GM23248 (cell line): ENCODE measurements at regions not wholly inside any gene's neighbourhood (a gene's known extent, or its start where the extent isn't known, plus 50 kb on each side); places are given as distances from the start of the nearest gene placed in this dataset. TPM values are rescaled to one million over a fixed set of nuclear protein-coding genes. Genes with fewer than 3 reads are reported as not detected.

Source experiments
- DNase-seq: peaks from one replicate; pipeline ENCODE4 v3.0.0-alpha.2; 2015
- H2AFZ ChIP-seq: fragments of 200-600 bp; sonication (generic); 2 replicates; pipeline ENCODE4 v1.6.1; 2016; ENCODE audit warnings: antibody characterized with exemption
- H3F3A ChIP-seq: fragments of 200-600 bp; sonication (generic); 2 replicates; pipeline ENCODE4 v1.6.1; 2016; ENCODE audit warnings: mild to moderate bottlenecking, antibody characterized with exemption, mixed run types; ENCODE audit not compliant: insufficient read depth
- H3K27ac ChIP-seq: fragments of 200-600 bp; sonication (generic); 2 replicates; pipeline ENCODE4 v1.5.1; 2016; ENCODE audit warnings: mild to moderate bottlenecking
- H3K27me3 ChIP-seq: fragments of 200-600 bp; sonication (generic); replicated peaks from 2 replicates; pipeline ENCODE4 v1.6.1; 2016; ENCODE audit warnings: mild to moderate bottlenecking; ENCODE audit not compliant: insufficient read depth
- H3K36me3 ChIP-seq: fragments of 200-600 bp; sonication (generic); 2 replicates; pipeline ENCODE4 v1.6.1; 2016; ENCODE audit warnings: low read depth, mild to moderate bottlenecking
- H3K4me1 ChIP-seq: fragments of 200-600 bp; sonication (generic); 2 replicates; pipeline ENCODE4 v1.6.1; 2016; ENCODE audit warnings: mild to moderate bottlenecking; ENCODE audit not compliant: insufficient read depth
- H3K4me2 ChIP-seq: fragments of 200-600 bp; sonication (generic); one replicate; pipeline ENCODE4 v1.6.1; 2016; ENCODE audit warnings: mild to moderate bottlenecking; ENCODE audit not compliant: unreplicated experiment
- H3K4me3 ChIP-seq: fragments of 200-600 bp; sonication (generic); 2 replicates; pipeline ENCODE4 v1.5.1; 2016; ENCODE audit warnings: mild to moderate bottlenecking
- H3K79me2 ChIP-seq: fragments of 200-600 bp; sonication (generic); 2 replicates; pipeline ENCODE4 v1.6.1; 2016; ENCODE audit warnings: mild to moderate bottlenecking; ENCODE audit not compliant: insufficient read depth
- H3K9ac ChIP-seq: fragments of 200-600 bp; sonication (generic); 2 replicates; pipeline ENCODE4 v1.6.1; 2016; ENCODE audit warnings: mild to moderate bottlenecking
- H3K9me2 ChIP-seq: fragments of 200-600 bp; sonication (generic); 2 replicates; pipeline ENCODE4 v1.6.1; 2016; ENCODE audit warnings: mixed run types, mild to moderate bottlenecking, moderate library complexity; ENCODE audit not compliant: insufficient read depth
- H3K9me3 ChIP-seq: fragments of 200-600 bp; sonication (generic); one replicate; pipeline ENCODE4 v1.6.1; 2017; ENCODE audit warnings: low read depth
- H4K20me1 ChIP-seq: fragments of 200-600 bp; sonication (generic); 2 replicates; pipeline ENCODE4 v1.6.0; 2016; ENCODE audit not compliant: insufficient read depth
- EZH2 ChIP-seq: fragments of 200-600 bp; sonication (generic); IDR thresholded peaks from 2 replicates; pipeline ENCODE4 v1.6.1; 2018; ENCODE audit warnings: antibody characterized with exemption, mild to moderate bottlenecking; ENCODE audit not compliant: insufficient read depth, poor library complexity, severe bottlenecking
- EZH2phosphoT487 ChIP-seq: fragments of 200-600 bp; sonication (generic); IDR thresholded peaks from 2 replicates; pipeline ENCODE4 v1.6.1; 2018; ENCODE audit warnings: antibody characterized with exemption, moderate library complexity, mild to moderate bottlenecking, low read depth; ENCODE audit not compliant: insufficient read depth
- WGBS, 2 experiments: methylation state at CpG; one replicate each; pipeline ENCODE4 v1.1.6; 2015 to 2017; ENCODE audit warnings: low lambda C conversion rate in 2 of 2, low coverage in 1 of 2; ENCODE audit errors: missing lambda C conversion rate in 2 of 2; 5-methylcytosine and 5-hydroxymethylcytosine counted together
- in situ Hi-C: fragments of 300-500 bp; cut with MboI; formaldehyde crosslinking; loops from 2 replicates; pipeline ENCODE4 v1.15.0; 2020
- microRNA-seq: library from miRNA; unstranded; fragments of <30 nt; microRNA quantifications from one replicate; pipeline ENCODE4, GENCODE V29; 2016; ENCODE audit warnings: borderline number of aligned reads
- small RNA-seq: library from RNA; depleted of rRNA; stranded (forward); fragments of <200 nt; gene quantifications from one replicate; pipeline ENCODE3, GENCODE V24; 2014; ENCODE audit warnings: low read depth, low replicate concordance

DNA sequence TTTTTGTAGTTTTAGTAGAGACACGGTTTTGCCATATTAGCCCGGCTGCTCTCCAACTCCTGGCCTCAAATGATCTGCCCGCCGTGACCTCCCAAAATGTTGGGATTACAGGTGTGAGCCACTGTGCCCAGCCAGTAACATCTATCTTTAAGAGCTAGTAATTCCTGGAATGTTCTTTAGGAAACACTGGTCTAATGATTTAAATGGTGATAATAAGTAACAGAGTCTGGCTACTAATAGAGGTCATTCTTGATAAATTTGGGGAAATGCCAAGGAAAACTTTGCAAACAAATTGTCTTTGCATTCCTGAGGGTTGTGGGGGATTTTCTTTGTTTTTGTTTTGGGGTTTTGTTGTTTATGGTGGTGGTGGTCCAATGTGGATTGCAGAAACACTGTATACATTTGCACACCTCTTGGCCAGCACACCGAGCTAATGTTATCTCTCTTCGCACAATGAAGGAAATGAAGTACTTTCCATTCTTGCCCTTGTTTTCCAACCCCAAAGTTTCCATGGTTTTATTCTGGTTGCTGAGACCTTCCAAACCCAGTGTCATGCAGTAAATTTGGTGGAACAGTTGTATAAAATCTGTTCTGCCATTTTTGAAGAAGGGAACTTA lies 51.3 kb upstream of the WIPF3 start:
- H3K4me1 ChIP-seq = no peaks in the 10 kb centered on the region
- no peak overlapping the region for H2AFZ ChIP-seq
- no peaks in the 10 kb centered on the region for H3K9me2 ChIP-seq
- no peak overlapping the region for H3K4me2 ChIP-seq
- H3K9ac ChIP-seq = no peak overlapping the region
- no peaks in the 10 kb centered on the region for H3K79me2 ChIP-seq
- WGBS, 2 experiments = 69% methylated on average over 6 of the region's 6 CpGs
- H3K9me3 ChIP-seq = no peaks in the 10 kb centered on the region
- H3K27me3 ChIP-seq = peaks cover 23% of the 10 kb centered on the region
- H3F3A ChIP-seq = no peaks in the 10 kb centered on the region
- no peaks in the 10 kb centered on the region for H3K36me3 ChIP-seq
- in situ Hi-C loops = loop anchor here (25.0 kb wide), 1 partner anchor 307 kb away; no protein-coding TSS in a partner anchor
- no peaks in the 10 kb centered on the region for H4K20me1 ChIP-seq
- no peak overlapping the region for H3K27ac ChIP-seq
- no peak for TF ChIP-seq EZH2phosphoT487
- TF ChIP-seq EZH2 = no peak
- no peak for DNase-seq
- no peak overlapping the region for H3K4me3 ChIP-seq

Small RNA genes lying in the stretch of these regions (microRNA-seq; reads per million reads assigned to microRNA genes)
- not detected for gene MIR550A3

Small RNA genes lying in the stretch of these regions (small RNA-seq; reads per million reads assigned to genes)
- gene MIR550A3 (not detected), gene TMSB4XP3 (not detected)
